OCI-LY3 (cell line): ENCODE measurements at regions not wholly inside any gene's neighbourhood (a gene's known extent, or its start where the extent isn't known, plus 50 kb on each side); places are given as distances from the start of the nearest gene placed in this dataset.

Experiments used
- H2AFZ ChIP-seq: fragments of 200-600, 300-600 bp; shearing (Covaris generic); 2 replicates; pipeline ENCODE4 v1.6.0; 2014; ENCODE audit warnings: antibody characterized with exemption, low read depth, low read length
- H3K27ac ChIP-seq: fragments of 200-600, 300-600 bp; sonication (generic); 2 replicates; pipeline ENCODE4 v1.5.1; 2014; ENCODE audit warnings: mild to moderate bottlenecking, low read length, moderate library complexity, mixed read lengths
- H3K27me3 ChIP-seq: fragments of 200-600, 300-600 bp; sonication (generic); 2 replicates; pipeline ENCODE4 v1.6.1; 2014; ENCODE audit warnings: low read depth, low read length, mixed read lengths
- H3K36me3 ChIP-seq: fragments of 200-600, 300-600 bp; sonication (generic); replicated peaks from 2 replicates; pipeline ENCODE3; 2014; ENCODE audit warnings: low read depth, low read length, mixed read lengths
- H3K4me1 ChIP-seq: fragments of 300-600, 200-600 bp; sonication (generic); 2 replicates; pipeline ENCODE4 v1.6.1; 2014; ENCODE audit warnings: low read length, mixed read lengths
- H3K4me2 ChIP-seq: fragments of 200-600, 300-600 bp; sonication (generic); 2 replicates; pipeline ENCODE4 v1.6.1; 2014; ENCODE audit warnings: low read length, mixed read lengths
- H3K4me3 ChIP-seq: fragments of 300-600, 200-600 bp; sonication (generic); 2 replicates; pipeline ENCODE4 v1.5.1; 2014; ENCODE audit warnings: antibody characterized with exemption, mild to moderate bottlenecking, low read length, moderate library complexity
- H3K79me2 ChIP-seq: fragments of 300-600, 200-600 bp; shearing (Covaris generic); 2 replicates; pipeline ENCODE4 v1.6.1; 2014; ENCODE audit warnings: mild to moderate bottlenecking, low read length, mixed read lengths
- H3K9ac ChIP-seq: fragments of 300-600, 200-600 bp; shearing (Covaris generic); 2 replicates; pipeline ENCODE4 v1.6.0; 2014; ENCODE audit warnings: mild to moderate bottlenecking, low read length, moderate library complexity
- H3K9me3 ChIP-seq: fragments of 200-600, 300-600 bp; shearing (Covaris generic); 2 replicates; pipeline ENCODE4 v1.6.1; 2014; ENCODE audit warnings: low read length, mixed read lengths; ENCODE audit not compliant: insufficient read depth
- H4K20me1 ChIP-seq: fragments of 200-600, 300-600 bp; sonication (generic); 2 replicates; pipeline ENCODE4 v1.6.1; 2016; ENCODE audit warnings: low read length, mixed read lengths; ENCODE audit not compliant: insufficient read depth
- CTCF ChIP-seq: fragments of 200-600, 300-600 bp; sonication (generic); IDR thresholded peaks from 2 replicates; pipeline ENCODE4 v1.5.1; 2014; ENCODE audit warnings: antibody characterized with exemption, low read length, low read depth
- EZH2phosphoT487 ChIP-seq: fragments of 200-600 bp; shearing (Covaris generic); IDR thresholded peaks from 2 replicates; pipeline ENCODE4 v1.6.1; 2018; ENCODE audit warnings: antibody characterized with exemption, mixed run types, low read depth

GRCh38 chr22:23503736-23504440 is 76.2 kb downstream of the IGLL1 start:
- H3K4me1 ChIP-seq = no peaks in the 10 kb centered on the region
- H3K9me3 ChIP-seq = no peaks in the 10 kb centered on the region
- H3K79me2 ChIP-seq = no peaks in the 10 kb centered on the region
- H3K27me3 ChIP-seq = peaks cover 3% of the 10 kb centered on the region; the same call in 1 of the 2 replicates
- H3K9ac ChIP-seq = no peak overlapping the region
- H3K4me2 ChIP-seq = no peak overlapping the region
- no peaks in the 10 kb centered on the region for H3K36me3 ChIP-seq
- H2AFZ ChIP-seq = no peak overlapping the region
- no peak overlapping the region for H3K4me3 ChIP-seq
- no peak overlapping the region for H3K27ac ChIP-seq
- H4K20me1 ChIP-seq = no peaks in the 10 kb centered on the region
- TF ChIP-seq EZH2phosphoT487 (no peak), CTCF (no peak)

DNA sequence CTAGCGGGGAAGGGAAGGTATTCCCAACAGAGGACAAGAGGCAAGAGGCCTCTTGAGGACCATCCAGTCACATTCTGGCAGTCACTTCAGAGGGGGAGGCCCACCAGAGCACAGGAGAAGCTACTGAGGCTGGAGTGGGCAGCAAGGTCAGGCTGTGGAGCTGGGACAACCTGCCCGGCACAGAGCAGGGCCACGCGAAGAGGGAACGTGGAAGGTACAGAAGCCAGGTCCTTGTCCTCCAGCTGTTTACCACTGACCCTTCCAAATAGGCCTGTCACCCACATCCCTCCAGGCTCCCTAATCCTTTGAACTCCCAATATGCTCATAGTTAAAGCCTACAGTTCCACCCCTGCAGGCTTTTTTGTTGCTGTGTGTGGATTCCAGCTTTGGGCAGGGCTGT is 76.9 kb downstream of the IGLL1 start:
- H3K36me3 ChIP-seq = no peaks in the 10 kb centered on the region
- no peaks in the 10 kb centered on the region for H3K79me2 ChIP-seq
- no peak overlapping the region for H3K27ac ChIP-seq
- no peak overlapping the region for H2AFZ ChIP-seq
- H3K4me1 ChIP-seq = no peaks in the 10 kb centered on the region
- H4K20me1 ChIP-seq = no peaks in the 10 kb centered on the region
- no peak overlapping the region for H3K9ac ChIP-seq
- H3K4me2 ChIP-seq = no peak overlapping the region
- TF ChIP-seq CTCF = no peak
- TF ChIP-seq EZH2phosphoT487 = no peak
- peaks cover 3% of the 10 kb centered on the region; the same call in 1 of the 2 replicates for H3K27me3 ChIP-seq
- H3K9me3 ChIP-seq = no peaks in the 10 kb centered on the region
- no peak overlapping the region for H3K4me3 ChIP-seq

- no peak overlapping the region for H3K27ac ChIP-seq
- no peak for TF ChIP-seq EZH2phosphoT487
- no peak for TF ChIP-seq CTCF
- H3K9me3 ChIP-seq = no peaks in the 10 kb centered on the region
- no peaks in the 10 kb centered on the region for H3K79me2 ChIP-seq
- H3K27me3 ChIP-seq = peaks cover 3% of the 10 kb centered on the region; the same call in 1 of the 2 replicates
- no peaks in the 10 kb centered on the region for H4K20me1 ChIP-seq
- no peak overlapping the region for H3K4me2 ChIP-seq
- H3K9ac ChIP-seq = no peak overlapping the region
- no peak overlapping the region for H3K4me3 ChIP-seq
- no peaks in the 10 kb centered on the region for H3K4me1 ChIP-seq
- H2AFZ ChIP-seq = no peak overlapping the region
- H3K36me3 ChIP-seq = no peaks in the 10 kb centered on the region
Observed at GRCh38 chr22:23501708-23502107, 78.4 kb downstream of the IGLL1 start.

- H3K4me1 ChIP-seq = no peaks in the 10 kb centered on the region
- H3K27me3 ChIP-seq = peaks cover 3% of the 10 kb centered on the region; the same call in 1 of the 2 replicates
- H3K36me3 ChIP-seq = no peaks in the 10 kb centered on the region
- no peak overlapping the region for H3K27ac ChIP-seq
- H3K4me3 ChIP-seq = no peak overlapping the region
- no peak overlapping the region for H3K4me2 ChIP-seq
- no peak overlapping the region for H2AFZ ChIP-seq
- TF ChIP-seq EZH2phosphoT487 (no peak), CTCF (no peak)
- no peaks in the 10 kb centered on the region for H3K9me3 ChIP-seq
- no peaks in the 10 kb centered on the region for H3K79me2 ChIP-seq
- H4K20me1 ChIP-seq = no peaks in the 10 kb centered on the region
- H3K9ac ChIP-seq = no peak overlapping the region
Observed at GRCh38 chr22:23501261-23501619, 78.8 kb downstream of the IGLL1 start.
